Liver (tissue), 8 donors: ENCODE measurements at regions not wholly inside any gene's neighbourhood (a gene's known extent, or its start where the extent isn't known, plus 50 kb on each side); places are given as distances from the start of the nearest gene placed in this dataset.

ENCODE experiments used
- DNase-seq: peaks from one replicate; pipeline ENCODE4 v3.0.0-alpha.2; 2017; ENCODE audit warnings: low spot score
- H3K27ac ChIP-seq, 2 donors: one replicate each; pipeline ENCODE4 v1.7.0; 2013; ENCODE audit warnings: inconsistent platforms in 2 of 2, low read length in 2 of 2, control low read depth in 1 of 2, low read depth in 1 of 2, mild to moderate bottlenecking in 1 of 2
- H3K27me3 ChIP-seq, 4 donors: one replicate each; pipeline versions ENCODE4 v1.6.1 to v1.7.0; 2013; ENCODE audit warnings: low read length in 3 of 4, inconsistent platforms in 1 of 4, mild to moderate bottlenecking in 1 of 4, moderate library complexity in 1 of 4; ENCODE audit not compliant: control insufficient read depth in 4 of 4, insufficient read depth in 4 of 4
- H3K36me3 ChIP-seq, 4 donors: one replicate each; pipeline versions ENCODE4 v1.6.1 to v1.7.0; 2013; ENCODE audit warnings: low read length in 3 of 4, mild to moderate bottlenecking in 3 of 4, low read depth in 1 of 4, moderate library complexity in 1 of 4; ENCODE audit not compliant: control insufficient read depth in 4 of 4, insufficient read depth in 3 of 4
- H3K4me1 ChIP-seq, 4 donors: one replicate each; pipeline versions ENCODE4 v1.6.1 to v1.7.0; 2013; ENCODE audit warnings: low read length in 3 of 4, mild to moderate bottlenecking in 3 of 4, moderate library complexity in 1 of 4; ENCODE audit not compliant: control insufficient read depth in 4 of 4, insufficient read depth in 4 of 4
- H3K4me3 ChIP-seq, 3 donors: one replicate each; pipeline versions ENCODE4 v1.6.1 to v1.7.0; 2013; ENCODE audit warnings: low read length in 3 of 3, control low read depth in 1 of 3, low read depth in 1 of 3, mild to moderate bottlenecking in 1 of 3
- H3K9ac ChIP-seq, 2 donors: one replicate each; pipeline ENCODE4 v1.7.0; 2013; ENCODE audit warnings: low read length in 2 of 2, mild to moderate bottlenecking in 2 of 2, moderate library complexity in 2 of 2, control low read depth in 1 of 2, low read depth in 1 of 2
- H3K9me3 ChIP-seq, 4 donors: one replicate each; pipeline versions ENCODE4 v1.6.1 to v1.7.0; 2013; ENCODE audit warnings: low read length in 3 of 4; ENCODE audit not compliant: control insufficient read depth in 4 of 4
- ATF3 ChIP-seq: IDR thresholded peaks from 2 replicates; pipeline ENCODE4 v1.6.1; 2016; ENCODE audit warnings: antibody characterized with exemption
- EGR1 ChIP-seq, 2 donors: IDR thresholded peaks; 2 replicates each; pipeline ENCODE4 v1.6.1; 2016 to 2018; ENCODE audit warnings: antibody characterized with exemption in 2 of 2, low read depth in 2 of 2
- FOXA1 ChIP-seq: IDR thresholded peaks from 2 replicates; pipeline ENCODE4 v1.6.1; 2016; ENCODE audit warnings: antibody characterized with exemption
- FOXA2 ChIP-seq: IDR thresholded peaks from 2 replicates; pipeline ENCODE4 v1.6.1; 2016; ENCODE audit warnings: antibody characterized with exemption
- GABPA ChIP-seq, 2 donors: IDR thresholded peaks in 1 of 2; conservative IDR thresholded peaks in 1 of 2; 2 replicates each; pipeline ENCODE4 v1.6.1; 2016; ENCODE audit warnings: antibody characterized with exemption in 2 of 2, mild to moderate bottlenecking in 1 of 2, moderate library complexity in 1 of 2
- HNF4A ChIP-seq, 2 donors: conservative IDR thresholded peaks; 2 replicates each; pipeline ENCODE4 v1.6.1; 2016; ENCODE audit warnings: antibody characterized with exemption in 2 of 2, mild to moderate bottlenecking in 2 of 2
- HNF4G ChIP-seq: IDR thresholded peaks from 2 replicates; pipeline ENCODE4 v1.6.1; 2016; ENCODE audit warnings: antibody characterized with exemption
- JUND ChIP-seq, 2 donors: IDR thresholded peaks; 2 replicates each; pipeline ENCODE4 v1.6.1; 2016; ENCODE audit warnings: antibody characterized with exemption in 2 of 2
- NR2F2 ChIP-seq: IDR thresholded peaks from 2 replicates; pipeline ENCODE4 v1.6.1; 2016; ENCODE audit warnings: antibody characterized with exemption
- RAD21 ChIP-seq, 2 donors: IDR thresholded peaks; 2 replicates each; pipeline ENCODE4 v1.6.1; 2016; ENCODE audit warnings: antibody characterized with exemption in 2 of 2, mild to moderate bottlenecking in 2 of 2
- REST ChIP-seq: IDR thresholded peaks from 2 replicates; pipeline ENCODE4 v1.6.1; 2016; ENCODE audit warnings: antibody characterized with exemption, mild to moderate bottlenecking
- RXRA ChIP-seq, 2 donors: IDR thresholded peaks; 2 replicates each; pipeline ENCODE4 v1.6.1; 2017 to 2018; ENCODE audit warnings: antibody characterized with exemption in 2 of 2, mild to moderate bottlenecking in 1 of 2
- SP1 ChIP-seq: IDR thresholded peaks from 2 replicates; pipeline ENCODE4 v1.6.1; 2018; ENCODE audit warnings: antibody characterized with exemption, mild to moderate bottlenecking
- YY1 ChIP-seq: IDR thresholded peaks from 2 replicates; pipeline ENCODE4 v1.6.1; 2016; ENCODE audit warnings: antibody characterized with exemption, mild to moderate bottlenecking
- ZBTB33 ChIP-seq: IDR thresholded peaks from 2 replicates; pipeline ENCODE4 v1.6.1; 2016; ENCODE audit warnings: antibody characterized with exemption
- WGBS: extraction: QIAGEN DNeasy Blood & Tissue Kit; methylation state at CpG from one replicate; pipeline ENCODE4 v1.1.7; 2013; 5-methylcytosine and 5-hydroxymethylcytosine counted together
- TF ChIP-seq, protein P1 (sequence below): fragments of 150-350 bp; IDR thresholded peaks from 2 replicates; pipeline ENCODE4 v1.5.1; 2017; ENCODE audit warnings: improper control_type of control experiment, low read depth, low read length; ENCODE audit not compliant: missing input control
- TF ChIP-seq, protein P2 (sequence below): IDR thresholded peaks from 2 replicates; pipeline ENCODE4 v1.6.1; 2016; ENCODE audit warnings: antibody characterized with exemption
- donor health status: healthy.
- donor health status: healthy.
- donor health status: healthy.
- donor health status: healthy.
- donor health status: healthy.

GRCh38 chr5:130710596-130710995 is 454.5 kb downstream of the HINT1 start:
- H3K4me3 ChIP-seq = no peak overlapping the region
- no peaks in the 10 kb centered on the region for H3K9me3 ChIP-seq
- no peak for DNase-seq
- no peak overlapping the region for H3K27ac ChIP-seq
- 23% methylated on average over 4 of the region's 4 CpGs for WGBS
- H3K4me1 ChIP-seq = no peaks in the 10 kb centered on the region
- H3K36me3 ChIP-seq = no peaks in the 10 kb centered on the region
- TF ChIP-seq HNF4A (conservative IDR thresholded peaks at IDR 0.05) (no peak), FOXA1 (no peak), FOXA2 (no peak), RAD21 (IDR thresholded peaks at IDR 0.05) (no peak), JUND (IDR thresholded peaks at IDR 0.05) (no peak), NR2F2 (no peak), YY1 (no peak), REST (no peak), ZBTB33 (no peak)
- TF ChIP-seq, protein P1, sequence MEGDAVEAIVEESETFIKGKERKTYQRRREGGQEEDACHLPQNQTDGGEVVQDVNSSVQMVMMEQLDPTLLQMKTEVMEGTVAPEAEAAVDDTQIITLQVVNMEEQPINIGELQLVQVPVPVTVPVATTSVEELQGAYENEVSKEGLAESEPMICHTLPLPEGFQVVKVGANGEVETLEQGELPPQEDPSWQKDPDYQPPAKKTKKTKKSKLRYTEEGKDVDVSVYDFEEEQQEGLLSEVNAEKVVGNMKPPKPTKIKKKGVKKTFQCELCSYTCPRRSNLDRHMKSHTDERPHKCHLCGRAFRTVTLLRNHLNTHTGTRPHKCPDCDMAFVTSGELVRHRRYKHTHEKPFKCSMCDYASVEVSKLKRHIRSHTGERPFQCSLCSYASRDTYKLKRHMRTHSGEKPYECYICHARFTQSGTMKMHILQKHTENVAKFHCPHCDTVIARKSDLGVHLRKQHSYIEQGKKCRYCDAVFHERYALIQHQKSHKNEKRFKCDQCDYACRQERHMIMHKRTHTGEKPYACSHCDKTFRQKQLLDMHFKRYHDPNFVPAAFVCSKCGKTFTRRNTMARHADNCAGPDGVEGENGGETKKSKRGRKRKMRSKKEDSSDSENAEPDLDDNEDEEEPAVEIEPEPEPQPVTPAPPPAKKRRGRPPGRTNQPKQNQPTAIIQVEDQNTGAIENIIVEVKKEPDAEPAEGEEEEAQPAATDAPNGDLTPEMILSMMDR = no peak
- no peaks in the 10 kb centered on the region for H3K27me3 ChIP-seq
- no peak overlapping the region for H3K9ac ChIP-seq

GRCh38 chr5:130708754-130709153 is 456.3 kb downstream of the HINT1 start:
- Histone ChIP-seq H3K36me3 (no peaks in the 10 kb centered on the region), H3K9me3 (no peaks in the 10 kb centered on the region), H3K9ac (no peak overlapping the region), H3K4me3 (no peak overlapping the region), H3K27ac (no peak overlapping the region), H3K27me3 (no peaks in the 10 kb centered on the region), H3K4me1 (no peaks in the 10 kb centered on the region)
- WGBS = 50% methylated on average over 3 of the region's 3 CpGs
- DNase-seq = no peak
- TF ChIP-seq RXRA (IDR thresholded peaks at IDR 0.05) = no peak
- no peak for TF ChIP-seq YY1
- TF ChIP-seq NR2F2 = no peak
- TF ChIP-seq ATF3 = no peak
- TF ChIP-seq FOXA1 = no peak
- no peak for TF ChIP-seq ZBTB33
- TF ChIP-seq FOXA2 = no peak
- TF ChIP-seq GABPA (IDR thresholded peaks at IDR 0.05 in 1 of 2, conservative IDR thresholded peaks at IDR 0.05 in 1 of 2) = no peak
- TF ChIP-seq HNF4G = no peak
- no peak for TF ChIP-seq EGR1 (IDR thresholded peaks at IDR 0.05; ENCODE audit: low read depth in 2 of 2)
- TF ChIP-seq, protein P2, sequence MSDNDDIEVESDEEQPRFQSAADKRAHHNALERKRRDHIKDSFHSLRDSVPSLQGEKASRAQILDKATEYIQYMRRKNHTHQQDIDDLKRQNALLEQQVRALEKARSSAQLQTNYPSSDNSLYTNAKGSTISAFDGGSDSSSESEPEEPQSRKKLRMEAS = no peak
- TF ChIP-seq REST = no peak
- TF ChIP-seq SP1 = no peak
- TF ChIP-seq HNF4A (conservative IDR thresholded peaks at IDR 0.05) = no peak
